CD4-positive, CD25-positive, alpha-beta regulatory T cell (primary cell): ENCODE measurements at regions not wholly inside any gene's neighbourhood (a gene's known extent, or its start where the extent isn't known, plus 50 kb on each side); places are given as distances from the start of the nearest gene placed in this dataset.
A peak's percentile ranks its signal among the peaks of the same experiment; 100 is the strongest.

Experiments used
- ATAC-seq, 2 donors: fragments of 150-1000 bp; cut with Tn5 transposase; one replicate each; pipeline ENCODE4 v1.10.0; 2021; ENCODE audit warnings: low read depth in 2 of 2, moderate number of reproducible peaks in 2 of 2, moderate library complexity in 1 of 2
- DNase-seq, 3 donors: peaks; one replicate each; pipeline versions ENCODE4 v3.0.0 to v3.0.0-alpha.2; 2012 to 2022; ENCODE audit warnings: mixed read lengths in 1 of 3
- H3K27ac ChIP-seq: one replicate; pipeline ENCODE4 v1.7.0; 2013; ENCODE audit warnings: mild to moderate bottlenecking, low read length; ENCODE audit not compliant: insufficient read depth, poor library complexity, severe bottlenecking
- H3K27me3 ChIP-seq: one replicate; pipeline ENCODE4 v1.7.0; 2013; ENCODE audit warnings: low read length; ENCODE audit not compliant: control insufficient read depth, insufficient read depth
- H3K36me3 ChIP-seq: one replicate; pipeline ENCODE4 v1.7.0; 2013; ENCODE audit warnings: mild to moderate bottlenecking, low read length, moderate library complexity; ENCODE audit not compliant: control insufficient read depth, insufficient read depth
- H3K4me1 ChIP-seq: 2 replicates; pipeline ENCODE4 v1.7.0; 2013; ENCODE audit warnings: mild to moderate bottlenecking, low read length; ENCODE audit not compliant: insufficient read depth, control insufficient read depth, poor library complexity, severe bottlenecking
- H3K4me3 ChIP-seq: one replicate; pipeline ENCODE4 v1.7.0; 2013; ENCODE audit warnings: low read depth, mild to moderate bottlenecking, low read length, moderate library complexity
- H3K9me3 ChIP-seq, 2 experiments: 1 replicate in 1 of 2; 2 replicates in 1 of 2; pipeline ENCODE4 v1.7.0; 2013; ENCODE audit warnings: low read length in 2 of 2, mild to moderate bottlenecking in 1 of 2, moderate library complexity in 1 of 2; ENCODE audit not compliant: control insufficient read depth in 2 of 2
- H3K27ac Mint-ChIP-seq, 3 donors: one replicate each; pipeline ENCODE4 v1.8.0; 2020 to 2022; ENCODE audit warnings: mild to moderate bottlenecking in 3 of 3, mixed read lengths in 3 of 3, moderate library complexity in 2 of 3
- H3K27me3 Mint-ChIP-seq: one replicate; pipeline ENCODE4 v1.8.0; 2022; ENCODE audit warnings: mild to moderate bottlenecking, mixed read lengths
- H3K36me3 Mint-ChIP-seq: one replicate; pipeline ENCODE4 v1.8.0; 2020; ENCODE audit warnings: mixed read lengths
- H3K4me1 Mint-ChIP-seq, 4 donors: one replicate each; pipeline ENCODE4 v1.8.0; 2020 to 2022; ENCODE audit warnings: mixed read lengths in 4 of 4, mild to moderate bottlenecking in 1 of 4
- H3K4me3 Mint-ChIP-seq, 4 donors: one replicate each; pipeline ENCODE4 v1.8.0; 2020 to 2022; ENCODE audit warnings: mild to moderate bottlenecking in 4 of 4, mixed read lengths in 4 of 4, moderate library complexity in 3 of 4
- H3K9me3 Mint-ChIP-seq, 7 donors: one replicate each; pipeline ENCODE4 v1.8.0; 2020 to 2022; ENCODE audit warnings: mixed read lengths in 7 of 7, mild to moderate bottlenecking in 3 of 7, moderate library complexity in 2 of 7

- no peaks in the 10 kb centered on the region for H3K36me3 ChIP-seq
- no peak overlapping the region for H3K4me3 ChIP-seq
- Mint-ChIP-seq H3K9me3 (peaks cover 2 to 24% (median 5%) of the 10 kb centered on the region in 7 donors), H3K4me1 (no peaks in the 10 kb centered on the region), H3K27me3 (no peaks in the 10 kb centered on the region), H3K36me3 (no peaks in the 10 kb centered on the region), H3K4me3 (no peak overlapping the region), H3K27ac (peak overlapping the region in 1 of 3 donors; percentile 28)
- H3K9me3 ChIP-seq: peaks cover 6 to 7% of the 10 kb centered on the region in 2 experiments
- H3K4me1 ChIP-seq: no peaks in the 10 kb centered on the region
- no peak for DNase-seq
- H3K27ac ChIP-seq: no peak overlapping the region
- no peaks in the 10 kb centered on the region for H3K27me3 ChIP-seq
- ATAC-seq: no peak
Observed at GRCh38 chr11:23755769-23756168, 741.1 kb upstream of the LUZP2 start.

- Mint-ChIP-seq H3K27ac (no peak overlapping the region), H3K9me3 (peaks cover 2 to 36% (median 7%) of the 10 kb centered on the region in 7 donors), H3K27me3 (no peaks in the 10 kb centered on the region), H3K4me1 (no peaks in the 10 kb centered on the region), H3K4me3 (no peak overlapping the region), H3K36me3 (no peaks in the 10 kb centered on the region)
- no peaks in the 10 kb centered on the region for H3K36me3 ChIP-seq
- ATAC-seq: no peak
- peaks cover 6 to 7% of the 10 kb centered on the region in 2 experiments for H3K9me3 ChIP-seq
- no peak overlapping the region for H3K4me3 ChIP-seq
- no peak for DNase-seq
- H3K4me1 ChIP-seq: no peaks in the 10 kb centered on the region
- no peaks in the 10 kb centered on the region for H3K27me3 ChIP-seq
- no peak overlapping the region for H3K27ac ChIP-seq
Observed at GRCh38 chr11:23759489-23759888, 737.4 kb upstream of the LUZP2 start.

GRCh38 chr11:23764286-23764685, 732.6 kb upstream of the LUZP2 start:
- ATAC-seq: no peak
- no peak overlapping the region for H3K27ac Mint-ChIP-seq
- H3K27me3 Mint-ChIP-seq: no peaks in the 10 kb centered on the region
- no peak for DNase-seq
- H3K4me1 Mint-ChIP-seq: no peaks in the 10 kb centered on the region
- H3K9me3 ChIP-seq: peaks cover 6 to 9% of the 10 kb centered on the region in 2 experiments
- peaks cover 1 to 22% (median 5%) of the 10 kb centered on the region in 7 donors for H3K9me3 Mint-ChIP-seq
- no peaks in the 10 kb centered on the region for H3K36me3 Mint-ChIP-seq
- no peak overlapping the region for H3K4me3 Mint-ChIP-seq
- no peaks in the 10 kb centered on the region for H3K36me3 ChIP-seq
- no peaks in the 10 kb centered on the region for H3K27me3 ChIP-seq
- no peak overlapping the region for H3K4me3 ChIP-seq
- no peak overlapping the region for H3K27ac ChIP-seq
- no peaks in the 10 kb centered on the region for H3K4me1 ChIP-seq

- H3K4me1 Mint-ChIP-seq: no peaks in the 10 kb centered on the region
- H3K27me3 Mint-ChIP-seq: no peaks in the 10 kb centered on the region
- H3K4me3 ChIP-seq: no peak overlapping the region
Observed at GRCh38 chr11:23765682-23766252, 731.1 kb upstream of the LUZP2 start.

GRCh38 chr11:23767576-23767975, 729.3 kb upstream of the LUZP2 start:
- no peak overlapping the region for H3K4me3 Mint-ChIP-seq
- no peak overlapping the region for H3K27ac ChIP-seq
- H3K27me3 ChIP-seq: no peaks in the 10 kb centered on the region
- H3K9me3 Mint-ChIP-seq: peaks cover 0 to 13% (median 7%) of the 10 kb centered on the region in 7 donors
- H3K27me3 Mint-ChIP-seq: no peaks in the 10 kb centered on the region
- DNase-seq (no peak), ATAC-seq (no peak)
- H3K27ac Mint-ChIP-seq: no peak overlapping the region
- H3K9me3 ChIP-seq: peaks cover 3 to 13% of the 10 kb centered on the region in 2 experiments
- H3K36me3 Mint-ChIP-seq: no peaks in the 10 kb centered on the region
- no peaks in the 10 kb centered on the region for H3K36me3 ChIP-seq
- H3K4me1 Mint-ChIP-seq: no peaks in the 10 kb centered on the region
- no peak overlapping the region for H3K4me3 ChIP-seq
- H3K4me1 ChIP-seq: no peaks in the 10 kb centered on the region

More at GRCh38 chr11:23765682-23766252, 731.1 kb upstream of the LUZP2 start:
- Histone ChIP-seq H3K36me3 (no peaks in the 10 kb centered on the region), H3K4me1 (no peaks in the 10 kb centered on the region), H3K27me3 (no peaks in the 10 kb centered on the region), H3K9me3 (peaks cover 3 to 9% of the 10 kb centered on the region in 2 experiments), H3K27ac (no peak overlapping the region)
- Mint-ChIP-seq H3K36me3 (no peaks in the 10 kb centered on the region), H3K9me3 (peaks cover 1 to 20% (median 7%) of the 10 kb centered on the region in 7 donors), H3K27ac (no peak overlapping the region), H3K4me3 (no peak overlapping the region)
- DNase-seq: no peak
- no peak for ATAC-seq

- H3K4me3 Mint-ChIP-seq: no peak overlapping the region
- no peak overlapping the region for H3K4me3 ChIP-seq
- H3K27ac ChIP-seq: no peak overlapping the region
- no peaks in the 10 kb centered on the region for H3K27me3 ChIP-seq
- H3K27me3 Mint-ChIP-seq: no peaks in the 10 kb centered on the region
- DNase-seq: no peak
- H3K4me1 Mint-ChIP-seq: no peaks in the 10 kb centered on the region
- H3K36me3 Mint-ChIP-seq: no peaks in the 10 kb centered on the region
- H3K4me1 ChIP-seq: no peaks in the 10 kb centered on the region
- peaks cover 0 to 10% (median 2%) of the 10 kb centered on the region in 7 donors for H3K9me3 Mint-ChIP-seq
- no peaks in the 10 kb centered on the region for H3K36me3 ChIP-seq
- no peak for ATAC-seq
- no peak overlapping the region for H3K27ac Mint-ChIP-seq
- H3K9me3 ChIP-seq: peaks cover 3 to 13% of the 10 kb centered on the region in 2 experiments
Observed at GRCh38 chr11:23769214-23769613, 727.6 kb upstream of the LUZP2 start.

GRCh38 chr11:23772081-23772480, 724.8 kb upstream of the LUZP2 start:
- no peak overlapping the region for H3K4me3 Mint-ChIP-seq
- no peaks in the 10 kb centered on the region for H3K4me1 ChIP-seq
- no peak overlapping the region for H3K27ac ChIP-seq
- no peak overlapping the region for H3K4me3 ChIP-seq
- no peaks in the 10 kb centered on the region for H3K27me3 ChIP-seq
- no peaks in the 10 kb centered on the region for H3K4me1 Mint-ChIP-seq
- peaks cover 3 to 5% of the 10 kb centered on the region in 2 experiments for H3K9me3 ChIP-seq
- H3K27ac Mint-ChIP-seq: no peak overlapping the region
- H3K27me3 Mint-ChIP-seq: no peaks in the 10 kb centered on the region
- no peaks in the 10 kb centered on the region for H3K36me3 Mint-ChIP-seq
- ATAC-seq (no peak), DNase-seq (no peak)
- peaks cover 0 to 8% (median 1%) of the 10 kb centered on the region in 7 donors for H3K9me3 Mint-ChIP-seq
- H3K36me3 ChIP-seq: no peaks in the 10 kb centered on the region

GRCh38 chr11:23778971-23779370, 717.9 kb upstream of the LUZP2 start:
- no peaks in the 10 kb centered on the region for H3K27me3 ChIP-seq
- no peak overlapping the region for H3K4me3 ChIP-seq
- peaks cover 1 to 10% (median 4%) of the 10 kb centered on the region in 7 donors for H3K9me3 Mint-ChIP-seq
- H3K9me3 ChIP-seq: peaks cover 0 to 4% of the 10 kb centered on the region in 2 experiments
- no peaks in the 10 kb centered on the region for H3K27me3 Mint-ChIP-seq
- H3K27ac Mint-ChIP-seq: no peak overlapping the region
- no peaks in the 10 kb centered on the region for H3K4me1 Mint-ChIP-seq
- no peaks in the 10 kb centered on the region for H3K4me1 ChIP-seq
- H3K27ac ChIP-seq: no peak overlapping the region
- no peaks in the 10 kb centered on the region for H3K36me3 ChIP-seq
- no peaks in the 10 kb centered on the region for H3K36me3 Mint-ChIP-seq
- ATAC-seq (no peak), DNase-seq (no peak)
- no peak overlapping the region for H3K4me3 Mint-ChIP-seq
